SK-N-SH (cell line): ENCODE measurements at regions not wholly inside any gene's neighbourhood (a gene's known extent, or its start where the extent isn't known, plus 50 kb on each side); places are given as distances from the start of the nearest gene placed in this dataset.

ENCODE experiments used
- CTCF ChIP-seq: fragments of 200-600 bp; sonication (generic); IDR thresholded peaks from 2 replicates; pipeline ENCODE4 v1.6.1; 2017; ENCODE audit warnings: antibody characterized with exemption, mild to moderate bottlenecking, moderate library complexity
- ELF1 ChIP-seq: IDR thresholded peaks from 2 replicates; pipeline ENCODE4 v1.4.0; 2012
- EP300 ChIP-seq, 2 experiments: IDR thresholded peaks; 2 replicates each; pipeline versions ENCODE4 v1.4.0 to v1.6.1; 2012; ENCODE audit warnings: borderline replicate concordance in 1 of 2, low read depth in 1 of 2, low read length in 1 of 2
- EZH2phosphoT487 ChIP-seq: fragments of 200-600 bp; sonication (generic); IDR thresholded peaks from 2 replicates; pipeline ENCODE4 v1.6.1; 2017; ENCODE audit warnings: low read depth, mixed run types, mild to moderate bottlenecking, antibody characterized with exemption, moderate library complexity, borderline replicate concordance
- JUND ChIP-seq: IDR thresholded peaks from 2 replicates; pipeline ENCODE4 v1.4.0; 2012
- MAX ChIP-seq: IDR thresholded peaks from 2 replicates; pipeline ENCODE4 v1.4.0; 2012; ENCODE audit warnings: low read depth
- MXI1 ChIP-seq: IDR thresholded peaks from 2 replicates; pipeline ENCODE4 v1.6.1; 2012; ENCODE audit warnings: mild to moderate bottlenecking, low read depth, low read length, improper control_type of control experiment
- POLR2AphosphoS5 ChIP-seq: IDR thresholded peaks from 2 replicates; pipeline ENCODE4 v1.6.1; 2012; ENCODE audit warnings: low read depth, low read length
- RAD21 ChIP-seq: IDR thresholded peaks from 2 replicates; pipeline ENCODE4 v1.6.1; 2012; ENCODE audit warnings: mild to moderate bottlenecking, low read length
- RFX5 ChIP-seq: IDR thresholded peaks from 2 replicates; pipeline ENCODE4 v1.6.1; 2012; ENCODE audit warnings: mild to moderate bottlenecking, improper control_type of control experiment, low read length
- TAF1 ChIP-seq: IDR thresholded peaks from 2 replicates; pipeline ENCODE4 v1.6.1; 2012; ENCODE audit warnings: low read depth, mild to moderate bottlenecking, low read length, moderate library complexity, borderline replicate concordance
- TEAD4 ChIP-seq: IDR thresholded peaks from 2 replicates; pipeline ENCODE4 v1.4.0; 2012; ENCODE audit warnings: mild to moderate bottlenecking, borderline replicate concordance; ENCODE audit not compliant: insufficient read depth
- YY1 ChIP-seq: IDR thresholded peaks from 2 replicates; pipeline ENCODE4 v1.4.0; 2012; ENCODE audit warnings: low read depth, mild to moderate bottlenecking
- TF ChIP-seq, protein P1 (sequence below): IDR thresholded peaks from 2 replicates; pipeline ENCODE4 v1.6.1; 2012; ENCODE audit warnings: mild to moderate bottlenecking, low read depth, low read length, moderate library complexity

DNA sequence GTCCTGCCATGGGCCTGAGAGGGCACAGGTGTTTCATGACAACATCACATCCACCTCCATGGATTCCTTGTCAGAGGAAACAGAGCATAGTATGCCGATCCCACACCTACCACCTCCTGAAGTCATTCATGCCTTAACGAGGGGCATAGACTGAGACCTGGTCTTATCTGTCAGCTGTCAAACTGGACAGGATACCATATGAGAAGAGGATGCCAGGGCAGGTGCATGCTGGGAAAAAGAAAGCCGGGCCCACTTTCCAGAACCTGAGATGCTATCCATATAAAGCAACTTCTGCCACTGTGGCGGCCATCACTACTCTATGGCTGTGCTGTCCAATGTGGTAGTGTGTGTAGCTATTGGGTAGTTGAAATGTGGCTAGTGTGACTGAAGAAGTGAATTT lies 116.0 kb upstream of the SIX2 start:
- TF ChIP-seq CTCF: no peak
- TF ChIP-seq EP300 (IDR thresholded peaks at IDR 0.05; ENCODE audit: borderline replicate concordance in 1 of 2, low read depth in 1 of 2, low read length in 1 of 2): no peak
- no peak for TF ChIP-seq RFX5
- no peak for TF ChIP-seq POLR2AphosphoS5
- TF ChIP-seq MXI1: no peak
- TF ChIP-seq ELF1: no peak
- no peak for TF ChIP-seq JUND
- TF ChIP-seq, protein P1, sequence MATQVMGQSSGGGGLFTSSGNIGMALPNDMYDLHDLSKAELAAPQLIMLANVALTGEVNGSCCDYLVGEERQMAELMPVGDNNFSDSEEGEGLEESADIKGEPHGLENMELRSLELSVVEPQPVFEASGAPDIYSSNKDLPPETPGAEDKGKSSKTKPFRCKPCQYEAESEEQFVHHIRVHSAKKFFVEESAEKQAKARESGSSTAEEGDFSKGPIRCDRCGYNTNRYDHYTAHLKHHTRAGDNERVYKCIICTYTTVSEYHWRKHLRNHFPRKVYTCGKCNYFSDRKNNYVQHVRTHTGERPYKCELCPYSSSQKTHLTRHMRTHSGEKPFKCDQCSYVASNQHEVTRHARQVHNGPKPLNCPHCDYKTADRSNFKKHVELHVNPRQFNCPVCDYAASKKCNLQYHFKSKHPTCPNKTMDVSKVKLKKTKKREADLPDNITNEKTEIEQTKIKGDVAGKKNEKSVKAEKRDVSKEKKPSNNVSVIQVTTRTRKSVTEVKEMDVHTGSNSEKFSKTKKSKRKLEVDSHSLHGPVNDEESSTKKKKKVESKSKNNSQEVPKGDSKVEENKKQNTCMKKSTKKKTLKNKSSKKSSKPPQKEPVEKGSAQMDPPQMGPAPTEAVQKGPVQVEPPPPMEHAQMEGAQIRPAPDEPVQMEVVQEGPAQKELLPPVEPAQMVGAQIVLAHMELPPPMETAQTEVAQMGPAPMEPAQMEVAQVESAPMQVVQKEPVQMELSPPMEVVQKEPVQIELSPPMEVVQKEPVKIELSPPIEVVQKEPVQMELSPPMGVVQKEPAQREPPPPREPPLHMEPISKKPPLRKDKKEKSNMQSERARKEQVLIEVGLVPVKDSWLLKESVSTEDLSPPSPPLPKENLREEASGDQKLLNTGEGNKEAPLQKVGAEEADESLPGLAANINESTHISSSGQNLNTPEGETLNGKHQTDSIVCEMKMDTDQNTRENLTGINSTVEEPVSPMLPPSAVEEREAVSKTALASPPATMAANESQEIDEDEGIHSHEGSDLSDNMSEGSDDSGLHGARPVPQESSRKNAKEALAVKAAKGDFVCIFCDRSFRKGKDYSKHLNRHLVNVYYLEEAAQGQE: no peak
- TF ChIP-seq TAF1: no peak
- no peak for TF ChIP-seq TEAD4
- TF ChIP-seq MAX: no peak
- no peak for TF ChIP-seq YY1
- TF ChIP-seq EZH2phosphoT487: no peak
- TF ChIP-seq RAD21: no peak
